ENCODE measurements at regions not wholly inside any gene's neighbourhood (a gene's known extent, or its start where the extent isn't known, plus 50 kb on each side); places are given as distances from the start of the nearest gene placed in this dataset.
A peak's percentile ranks its signal among the peaks of the same experiment; 100 is the strongest.

DNA sequence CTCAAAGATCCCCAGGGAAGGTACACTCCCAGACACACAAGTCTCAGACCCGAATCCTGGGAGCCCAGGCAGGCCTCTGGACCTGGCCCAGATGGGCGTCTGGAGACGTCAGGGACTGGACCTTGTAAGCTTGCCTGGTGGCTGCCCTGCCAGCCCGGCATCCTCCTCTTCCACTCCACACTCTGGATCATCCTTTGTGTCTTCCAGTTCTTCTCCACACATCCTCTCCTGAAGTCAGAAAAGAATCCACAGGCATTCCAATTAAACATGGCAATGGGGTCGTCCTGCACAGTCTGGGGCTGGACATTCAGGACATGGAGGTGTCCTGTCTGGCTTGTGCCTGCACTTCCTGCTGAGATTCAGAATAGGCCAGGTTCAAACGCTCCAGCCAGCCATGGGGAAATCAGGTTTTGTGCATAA is 208.8 kb upstream of the IGF1R start:
- TF ChIP-seq, protein P1, sequence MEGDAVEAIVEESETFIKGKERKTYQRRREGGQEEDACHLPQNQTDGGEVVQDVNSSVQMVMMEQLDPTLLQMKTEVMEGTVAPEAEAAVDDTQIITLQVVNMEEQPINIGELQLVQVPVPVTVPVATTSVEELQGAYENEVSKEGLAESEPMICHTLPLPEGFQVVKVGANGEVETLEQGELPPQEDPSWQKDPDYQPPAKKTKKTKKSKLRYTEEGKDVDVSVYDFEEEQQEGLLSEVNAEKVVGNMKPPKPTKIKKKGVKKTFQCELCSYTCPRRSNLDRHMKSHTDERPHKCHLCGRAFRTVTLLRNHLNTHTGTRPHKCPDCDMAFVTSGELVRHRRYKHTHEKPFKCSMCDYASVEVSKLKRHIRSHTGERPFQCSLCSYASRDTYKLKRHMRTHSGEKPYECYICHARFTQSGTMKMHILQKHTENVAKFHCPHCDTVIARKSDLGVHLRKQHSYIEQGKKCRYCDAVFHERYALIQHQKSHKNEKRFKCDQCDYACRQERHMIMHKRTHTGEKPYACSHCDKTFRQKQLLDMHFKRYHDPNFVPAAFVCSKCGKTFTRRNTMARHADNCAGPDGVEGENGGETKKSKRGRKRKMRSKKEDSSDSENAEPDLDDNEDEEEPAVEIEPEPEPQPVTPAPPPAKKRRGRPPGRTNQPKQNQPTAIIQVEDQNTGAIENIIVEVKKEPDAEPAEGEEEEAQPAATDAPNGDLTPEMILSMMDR (IDR thresholded peaks at IDR 0.05; ENCODE audit: insufficient read depth, low read depth, low read length, missing control alignments) = no peak
- H3K4me3 ChIP-seq (ENCODE audit: low read depth, low read length) = no peak overlapping the region
- no peak for DNase-seq (ENCODE audit: low read depth)

DNA sequence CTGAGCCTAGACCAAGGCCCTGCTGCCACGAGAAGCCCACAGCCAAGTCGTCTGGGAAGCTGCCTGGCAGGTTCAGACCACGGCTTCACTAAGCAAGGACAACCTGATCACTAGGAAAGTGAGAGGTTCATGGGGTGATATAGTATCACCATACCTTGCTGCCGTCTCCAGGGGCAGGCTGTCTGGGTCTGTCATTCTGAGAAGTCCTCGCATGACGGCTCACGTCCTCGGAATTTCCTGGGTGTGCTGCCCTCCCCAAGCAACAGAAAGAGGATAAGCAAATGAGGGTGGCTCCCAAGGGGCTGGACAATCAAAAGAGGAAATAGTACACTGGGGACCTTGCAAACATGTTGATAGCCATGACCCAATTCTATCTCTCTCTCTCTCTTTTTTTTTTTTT is 207.4 kb upstream of the IGF1R start:
- no peak overlapping the region for H3K4me3 ChIP-seq (ENCODE audit: low read depth, low read length)
- TF ChIP-seq, protein P1 (IDR thresholded peaks at IDR 0.05; ENCODE audit: insufficient read depth, low read depth, low read length, missing control alignments) = no peak
- peak; percentile 74 for DNase-seq (ENCODE audit: low read depth)

DNA sequence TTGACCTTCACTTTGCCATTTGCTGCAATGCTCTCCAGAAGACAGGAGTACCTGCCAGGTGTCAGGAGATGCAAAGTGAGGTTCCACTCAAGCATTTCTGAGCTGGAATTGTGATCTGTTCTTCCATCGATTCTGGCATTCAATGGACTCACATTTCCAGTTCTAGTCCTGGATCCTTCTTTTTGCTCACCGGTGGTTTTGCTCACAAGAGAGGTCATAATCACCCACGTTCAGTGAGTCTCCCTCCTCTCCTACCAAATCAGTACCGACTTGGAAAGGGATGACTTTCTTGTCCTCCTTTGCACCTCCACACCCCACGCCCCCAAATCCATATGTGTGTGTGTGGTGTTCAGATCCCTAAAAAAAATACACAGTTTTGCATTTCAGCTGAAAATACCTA is 206.7 kb upstream of the IGF1R start:
- TF ChIP-seq, protein P1 (IDR thresholded peaks at IDR 0.05; ENCODE audit: insufficient read depth, low read depth, low read length, missing control alignments) = no peak
- no peak overlapping the region for H3K4me3 ChIP-seq (ENCODE audit: low read depth, low read length)
- no peak for DNase-seq (ENCODE audit: low read depth)

DNA sequence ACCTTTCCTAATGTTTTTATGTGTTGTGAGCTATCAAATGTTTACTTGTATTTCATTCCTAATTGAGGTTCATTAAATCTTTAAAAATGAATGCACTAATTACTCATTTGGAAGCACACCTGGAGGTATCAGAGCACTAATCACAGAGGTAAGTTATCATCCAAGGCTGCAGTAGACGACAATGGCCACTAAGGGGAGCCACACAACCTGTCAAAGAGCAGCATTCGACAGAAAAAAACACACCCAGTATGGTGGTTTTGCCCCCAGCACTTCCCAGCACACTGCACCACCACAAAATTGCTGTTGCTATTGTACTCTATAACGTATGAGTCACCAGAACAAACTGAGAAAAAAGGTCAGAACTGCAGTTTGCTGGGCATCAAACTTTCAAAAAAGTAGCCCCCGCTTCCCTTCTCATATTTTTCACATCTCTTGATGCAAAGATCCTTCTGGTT is 205.9 kb upstream of the IGF1R start:
- H3K4me3 ChIP-seq (ENCODE audit: low read depth, low read length) = no peak overlapping the region
- TF ChIP-seq, protein P1 (IDR thresholded peaks at IDR 0.05; ENCODE audit: insufficient read depth, low read depth, low read length, missing control alignments) = peak; percentile 87
- DNase-seq (ENCODE audit: low read depth) = peak; percentile 73

DNA sequence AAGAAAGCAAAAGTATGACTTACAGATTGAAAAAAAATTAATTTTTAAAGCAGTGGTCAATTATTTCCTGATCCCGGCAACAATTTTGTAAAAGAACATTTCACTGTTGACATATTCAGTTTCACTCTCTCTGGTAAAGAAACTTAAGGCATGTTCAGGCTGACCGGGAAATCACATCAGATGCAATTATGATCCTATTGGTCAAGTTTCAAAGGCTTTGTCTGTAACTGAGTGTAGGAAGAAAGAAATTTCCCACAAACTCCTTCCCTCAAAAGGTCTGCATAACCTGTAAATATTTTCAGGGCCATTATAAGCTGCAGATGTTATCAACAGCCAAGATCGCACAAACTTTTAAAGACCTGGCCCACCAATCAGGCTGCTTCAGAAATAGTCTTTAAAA is 205.4 kb upstream of the IGF1R start:
- TF ChIP-seq, protein P1 (IDR thresholded peaks at IDR 0.05; ENCODE audit: insufficient read depth, low read depth, low read length, missing control alignments) = no peak
- no peak overlapping the region for H3K4me3 ChIP-seq (ENCODE audit: low read depth, low read length)
- DNase-seq (ENCODE audit: low read depth) = no peak

DNA sequence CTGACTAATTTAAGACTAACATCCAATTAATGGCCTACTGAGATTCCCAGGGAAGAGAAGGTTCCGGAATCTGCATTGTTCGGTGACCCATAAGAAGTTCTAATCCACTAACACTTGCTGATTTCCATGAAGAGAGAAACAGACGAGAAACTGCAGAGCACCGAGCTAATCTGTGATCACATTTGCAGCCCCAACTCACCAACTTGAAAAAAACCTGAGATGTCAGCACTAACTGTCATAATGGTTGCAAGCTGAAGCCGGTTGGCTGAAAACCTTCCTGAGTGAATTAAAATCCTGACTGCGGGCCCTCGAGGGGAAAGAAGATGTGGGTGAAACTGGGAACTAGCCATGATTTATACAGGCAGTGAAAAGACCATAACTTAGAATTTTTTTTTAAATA is 204.8 kb upstream of the IGF1R start:
- TF ChIP-seq, protein P1 (IDR thresholded peaks at IDR 0.05; ENCODE audit: insufficient read depth, low read depth, low read length, missing control alignments) = no peak
- no peak overlapping the region for H3K4me3 ChIP-seq (ENCODE audit: low read depth, low read length)
- DNase-seq (ENCODE audit: low read depth) = no peak

DNA sequence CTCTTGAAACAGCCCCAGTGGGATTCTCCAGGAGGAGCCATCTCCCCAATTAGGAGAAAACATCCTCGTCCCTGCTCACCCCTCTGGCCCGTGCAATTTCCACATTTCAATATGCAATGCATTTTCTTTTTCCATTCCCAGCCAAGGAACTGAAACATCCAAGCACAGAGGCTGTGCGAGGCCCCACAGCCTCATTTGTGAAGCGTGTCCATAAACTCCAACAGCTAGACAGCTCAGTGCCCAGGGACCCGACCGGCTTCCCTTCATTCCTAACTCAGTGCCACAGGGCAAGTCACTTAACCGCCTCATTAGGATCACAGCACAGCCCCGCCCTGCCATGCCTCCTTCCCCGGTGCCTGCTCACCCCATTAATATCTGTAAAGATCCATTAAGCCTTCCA is 204.2 kb upstream of the IGF1R start:
- no peak overlapping the region for H3K4me3 ChIP-seq (ENCODE audit: low read depth, low read length)
- no peak for DNase-seq (ENCODE audit: low read depth)
- TF ChIP-seq, protein P1 (IDR thresholded peaks at IDR 0.05; ENCODE audit: insufficient read depth, low read depth, low read length, missing control alignments) = no peak
